ENCODE measurements at regions not wholly inside any gene's neighbourhood (a gene's known extent, or its start where the extent isn't known, plus 50 kb on each side); places are given as distances from the start of the nearest gene placed in this dataset.
"Not testable (repeated sequence)": the region's sequence is repeated elsewhere in the genome, so short reads cannot be mapped to it uniquely, and the experiment has no call there.

DNA sequence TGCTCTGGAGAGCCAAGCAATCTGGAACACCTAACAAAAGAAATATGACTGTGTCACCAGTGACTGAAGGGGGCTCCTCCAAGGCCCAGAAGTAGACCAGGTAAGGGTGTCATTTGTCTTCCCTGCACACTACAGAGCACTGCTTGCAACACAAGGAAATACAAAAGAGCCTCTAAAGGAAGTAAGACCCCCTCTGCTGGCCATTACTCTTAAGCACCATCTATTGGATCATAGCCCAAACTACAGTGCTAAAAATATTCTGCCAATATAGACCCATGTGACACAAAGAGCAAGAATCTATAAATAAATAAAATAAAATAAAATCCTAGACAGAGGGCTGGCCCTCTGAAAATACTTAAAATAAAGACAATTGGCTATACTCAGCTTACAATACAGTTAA, 528.7 kb downstream of the TMA16 start:
- no peak for DNase-seq (ENCODE audit: low spot score)
- intact Hi-C loops (cut with DNase I) = no loop called here

GRCh38 chr4:164027805-164028204, 533.3 kb downstream of the TMA16 start:
- intact Hi-C loops (cut with DNase I) = no loop called here
- no peak for DNase-seq (ENCODE audit: low spot score)

DNA sequence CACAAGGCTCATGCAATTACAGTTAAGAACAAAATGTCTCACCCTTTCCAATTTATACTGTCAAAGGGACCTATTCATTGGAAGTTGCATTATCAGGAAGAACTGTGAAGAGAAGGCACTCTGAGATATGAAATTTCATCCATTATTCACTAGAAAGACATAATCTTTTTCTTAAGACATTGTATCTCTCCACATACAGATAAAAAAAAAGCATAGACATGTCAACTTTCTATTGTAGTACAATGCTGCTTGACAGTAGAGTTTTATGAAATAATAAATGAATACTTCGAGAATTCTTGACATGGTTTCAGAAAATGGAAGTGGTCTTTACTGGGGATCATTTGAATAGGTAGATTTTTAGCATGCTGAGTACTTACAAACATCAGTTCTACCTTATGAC, 545.0 kb downstream of the TMA16 start:
- DNase-seq (ENCODE audit: low spot score) = no peak
- intact Hi-C loops (cut with DNase I) = no loop called here

DNA sequence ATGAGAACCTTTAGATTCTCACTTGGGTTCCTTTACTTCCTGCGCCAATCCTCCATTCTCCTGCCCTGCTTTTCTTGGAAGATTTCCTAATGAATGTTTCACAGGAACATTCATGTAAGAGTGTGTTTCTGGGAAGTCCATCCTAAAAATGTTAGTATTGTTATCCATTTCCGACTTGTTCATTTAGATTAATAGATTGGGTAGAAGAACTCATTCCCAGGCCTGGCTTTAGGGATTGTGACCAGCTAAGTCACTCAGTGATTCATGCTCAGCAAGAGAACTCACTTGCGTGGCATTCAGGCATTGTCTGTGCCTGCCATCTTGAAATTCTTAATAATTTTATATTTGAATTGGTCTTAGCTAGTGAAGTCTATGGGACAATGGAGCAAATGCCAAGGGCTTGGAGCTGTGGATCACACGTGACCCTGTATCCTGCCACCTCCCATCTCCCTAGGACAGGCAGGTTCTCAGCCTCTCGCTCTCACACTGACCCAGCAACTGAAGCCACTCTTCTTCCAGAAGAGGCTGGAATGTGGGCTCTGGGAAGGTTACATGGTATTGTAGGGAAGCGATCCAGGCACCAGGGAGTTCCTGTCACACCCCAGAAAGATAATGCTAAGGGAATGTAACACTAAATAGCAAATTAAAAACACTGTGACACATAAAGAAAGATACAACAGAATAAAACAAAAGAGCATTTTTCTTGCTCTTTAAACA, 562.1 kb downstream of the TMA16 start:
- no peak for DNase-seq (ENCODE audit: low spot score)
- intact Hi-C loops (cut with DNase I) = no loop called here

DNA sequence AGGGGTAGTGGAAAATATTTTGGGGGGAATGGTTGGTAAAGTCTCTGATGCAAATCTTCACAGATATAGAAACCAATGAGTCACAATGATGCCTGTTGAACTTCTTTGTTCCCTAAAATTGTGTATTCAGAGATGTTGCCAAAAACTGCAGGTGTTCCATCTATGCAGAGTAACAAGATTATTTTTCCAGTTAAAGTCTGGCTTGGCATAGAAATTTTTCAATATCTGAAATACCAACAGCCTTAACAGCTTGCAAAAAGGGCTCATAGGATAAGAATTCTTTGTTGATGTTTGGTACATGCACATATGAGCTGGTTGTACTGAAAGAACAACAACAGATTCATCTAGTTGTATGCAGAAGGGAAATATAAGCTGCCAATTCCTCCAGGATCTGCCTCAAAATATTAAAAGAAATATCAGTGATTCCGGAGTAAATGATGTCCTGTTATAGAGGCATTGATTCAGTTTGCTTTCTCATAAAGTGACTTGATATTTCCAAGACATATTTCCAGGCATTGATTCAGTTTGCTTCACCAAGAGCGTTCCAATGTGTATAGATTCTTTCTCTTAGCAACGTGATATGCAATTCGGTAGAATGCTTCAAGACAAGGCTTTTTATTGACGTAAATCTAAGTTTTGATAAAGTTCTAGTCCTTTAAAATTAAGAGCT, 564.4 kb downstream of the TMA16 start:
- intact Hi-C loops (cut with DNase I) = no loop called here
- DNase-seq (ENCODE audit: low spot score) = no peak

GRCh38 chr4:164060456-164060855, 566.0 kb downstream of the TMA16 start:
- intact Hi-C loops (cut with DNase I) = no loop called here
- DNase-seq (ENCODE audit: low spot score) = no peak

DNA sequence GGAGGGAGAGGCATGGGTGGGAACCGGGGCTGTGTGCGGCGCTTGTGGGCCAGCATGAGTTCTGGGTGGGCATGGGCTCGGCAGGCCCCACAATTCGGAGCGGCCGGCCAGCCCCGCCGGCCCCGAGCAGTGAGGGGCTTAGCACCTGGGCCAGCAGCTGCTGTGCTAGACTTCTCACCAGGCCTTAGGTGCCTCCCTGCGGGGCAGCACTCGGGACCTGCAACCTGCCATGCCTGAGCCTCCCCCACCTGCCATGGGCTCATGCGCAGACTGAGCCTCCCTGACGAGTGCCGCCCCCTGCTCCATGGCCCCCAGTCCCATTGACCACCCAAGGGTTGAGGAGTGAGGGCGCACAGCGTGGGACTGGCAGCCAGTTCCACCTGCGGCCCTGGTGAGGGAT, 573.9 kb downstream of the TMA16 start:
- DNase-seq (ENCODE audit: low spot score) = no peak
- intact Hi-C loops (cut with DNase I) = no loop called here

DNA sequence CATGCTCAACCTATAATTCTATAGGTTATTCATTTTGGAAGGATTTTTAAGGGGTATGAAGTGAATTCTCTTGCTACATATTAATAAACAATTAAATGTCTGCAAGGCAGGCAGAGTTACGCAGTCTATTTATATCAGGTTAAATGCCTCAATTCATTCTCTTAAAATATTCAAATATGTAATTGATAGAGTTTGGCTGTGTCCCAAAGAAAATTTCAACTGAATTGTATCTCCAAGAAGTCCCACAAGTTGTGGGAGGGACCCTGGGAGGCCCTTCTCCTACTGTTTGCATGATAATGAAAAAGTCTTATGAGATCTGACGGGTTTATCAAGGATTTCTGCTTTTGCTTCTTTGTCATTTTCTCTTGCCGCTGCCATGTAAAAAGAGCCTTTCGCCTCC, 576.1 kb downstream of the TMA16 start:
- no peak for DNase-seq (ENCODE audit: low spot score)
- intact Hi-C loops (cut with DNase I) = no loop called here

DNA sequence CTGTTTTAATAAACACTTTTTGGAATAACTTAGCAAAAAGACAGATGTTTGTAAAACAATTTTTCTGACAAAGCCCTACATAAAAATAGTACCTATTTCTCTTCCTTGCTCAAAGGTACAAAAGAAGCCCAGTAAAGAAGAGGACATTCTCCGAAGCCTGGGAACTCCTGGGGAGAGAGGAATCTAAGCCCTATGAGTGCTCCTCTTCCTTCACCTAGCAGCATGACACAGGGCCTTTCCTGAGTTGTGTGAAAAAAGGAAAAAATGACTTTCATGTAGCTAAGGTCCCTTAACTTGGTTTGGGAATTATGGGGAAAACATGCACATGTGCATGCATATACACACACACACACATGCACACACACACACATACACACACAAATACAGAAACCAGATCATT, 586.9 kb downstream of the TMA16 start:
- intact Hi-C loops (cut with DNase I) = no loop called here
- DNase-seq (ENCODE audit: low spot score) = no peak

DNA sequence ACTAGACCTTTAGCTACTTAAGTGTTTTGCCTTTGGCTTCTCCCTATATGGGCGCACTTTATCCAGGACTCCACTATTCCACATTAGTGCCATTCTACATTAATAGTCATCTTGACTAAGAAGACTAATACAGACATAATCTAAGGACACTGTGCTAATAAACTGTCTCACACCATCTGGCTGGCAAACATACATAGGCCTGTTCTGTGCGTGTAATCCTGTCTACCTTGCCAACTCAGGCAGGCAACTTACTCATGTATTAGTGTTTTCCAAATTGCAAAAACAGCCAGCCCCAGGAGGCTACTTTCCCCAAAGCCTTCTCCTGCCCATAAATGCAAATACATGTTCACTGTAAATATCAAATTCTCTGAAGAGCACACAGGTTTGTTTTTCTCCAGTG, 587.3 kb downstream of the TMA16 start:
- no peak for DNase-seq (ENCODE audit: low spot score)
- intact Hi-C loops (cut with DNase I) = no loop called here

DNA sequence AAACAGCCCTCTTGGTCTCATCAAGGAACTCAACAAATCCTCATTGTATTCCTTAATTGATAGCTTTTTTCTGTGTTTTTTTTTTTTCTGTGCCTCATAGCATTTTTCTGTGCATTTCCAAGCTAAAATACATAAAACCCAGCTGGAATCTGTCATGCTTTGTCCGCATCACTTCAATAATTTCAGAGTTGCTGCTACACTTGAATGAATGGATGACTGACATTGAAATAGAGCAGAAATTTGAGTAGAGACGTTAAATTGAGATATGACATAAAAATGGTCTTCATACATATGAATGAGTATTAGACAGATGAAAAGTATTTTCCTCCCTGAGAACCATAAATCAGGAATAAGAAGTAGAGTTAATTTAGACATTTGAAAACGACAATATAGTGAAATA, 593.2 kb downstream of the TMA16 start:
- no peak for DNase-seq (ENCODE audit: low spot score)
- intact Hi-C loops (cut with DNase I) = no loop called here

DNA sequence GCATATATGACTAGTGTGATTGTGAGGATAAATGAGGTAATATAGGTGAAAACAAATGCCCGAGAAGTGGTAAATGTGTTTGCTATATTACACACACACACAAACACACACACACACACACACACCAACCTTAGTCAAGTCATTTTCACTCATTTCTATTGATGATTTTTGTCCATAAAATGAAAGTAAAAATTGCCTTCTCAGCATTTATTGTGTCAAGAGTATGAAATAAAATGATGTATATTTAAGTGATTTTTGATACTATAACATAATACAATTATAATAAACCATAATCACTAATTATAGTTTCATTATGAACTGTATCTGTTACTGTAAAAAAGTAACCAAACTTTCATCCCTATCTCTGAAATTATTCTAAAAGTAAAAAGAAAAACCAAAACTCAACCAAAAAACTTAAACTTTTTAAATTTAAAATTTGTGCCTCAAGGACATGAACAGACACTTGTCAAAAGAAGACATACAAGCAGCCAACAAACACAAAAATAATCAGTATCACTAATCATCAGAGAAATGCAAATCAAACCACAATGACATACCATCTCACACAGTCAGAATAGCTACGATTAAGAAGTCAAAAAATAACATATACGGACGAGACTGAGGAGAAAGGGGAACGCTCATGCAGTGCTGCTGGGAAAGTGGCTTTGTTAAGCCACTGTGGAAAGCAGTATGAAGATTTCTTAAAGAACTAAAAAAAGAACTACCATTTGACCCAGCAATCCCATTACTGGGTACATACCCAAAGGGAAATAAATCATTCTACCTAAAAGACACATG, 601.0 kb downstream of the TMA16 start:
- intact Hi-C loops (cut with DNase I) = no loop called here
- no peak for DNase-seq (ENCODE audit: low spot score)

GRCh38 chr4:164096766-164097518, 602.5 kb downstream of the TMA16 start:
- no peak for DNase-seq (ENCODE audit: low spot score)
- intact Hi-C loops (cut with DNase I) = no loop called here

GRCh38 chr4:164100741-164101365, 606.4 kb downstream of the TMA16 start:
- intact Hi-C loops (cut with DNase I); DNase-seq (ENCODE audit: low spot score): not testable (repeated sequence)

- DNase-seq (ENCODE audit: low spot score) = no peak
- intact Hi-C loops (cut with DNase I) = no loop called here
These were observed 614.5 kb downstream of the TMA16 start for GRCh38 chr4:164108971-164109370.

- DNase-seq (ENCODE audit: low spot score) = no peak
- intact Hi-C loops (cut with DNase I) = no loop called here
These were observed 615.0 kb downstream of the TMA16 start for GRCh38 chr4:164109503-164109902.

- intact Hi-C loops (cut with DNase I) = no loop called here
- no peak for DNase-seq (ENCODE audit: low spot score)
These were observed 620.7 kb downstream of the TMA16 start for GRCh38 chr4:164115236-164115635.

GRCh38 chr4:164116286-164116685, 621.8 kb downstream of the TMA16 start:
- no peak for DNase-seq (ENCODE audit: low spot score)
- intact Hi-C loops (cut with DNase I) = no loop called here

DNA sequence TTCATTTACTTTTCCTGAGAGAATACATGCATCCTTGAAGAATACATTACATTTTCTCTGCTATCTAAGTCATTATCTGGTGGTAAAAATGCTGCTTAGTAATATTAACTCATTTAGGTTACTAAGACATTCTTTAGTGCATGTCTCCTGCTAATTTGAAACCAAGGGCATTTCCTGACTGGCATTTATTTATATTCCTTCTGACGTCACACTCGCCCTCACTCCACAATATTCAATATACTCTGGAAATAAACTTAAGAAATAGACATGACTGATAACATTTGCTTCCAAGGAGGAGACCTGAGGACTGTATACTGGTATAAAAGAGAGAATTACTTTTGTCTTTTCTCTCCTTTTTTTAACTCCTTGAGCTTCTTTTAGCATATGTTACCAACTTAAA, 619.5 kb upstream of the SMIM31 start:
- intact Hi-C loops (cut with DNase I) = no loop called here
- DNase-seq (ENCODE audit: low spot score) = no peak

- intact Hi-C loops (cut with DNase I) = no loop called here
- DNase-seq (ENCODE audit: low spot score) = no peak
These were observed 617.7 kb upstream of the SMIM31 start for GRCh38 chr4:164136180-164136616.
